Neural cell (in vitro differentiated cells): ENCODE measurements at regions not wholly inside any gene's neighbourhood (a gene's known extent, or its start where the extent isn't known, plus 50 kb on each side); places are given as distances from the start of the nearest gene placed in this dataset.

Source experiments
- CTCF ChIP-seq: fragments of 450-650 bp; IDR thresholded peaks from 2 replicates; pipeline ENCODE4 v1.5.1; 2014; ENCODE audit warnings: antibody characterized with exemption, mild to moderate bottlenecking, moderate library complexity; ENCODE audit not compliant: poor library complexity, severe bottlenecking
- EP300 ChIP-seq: fragments of 450-650 bp; conservative IDR thresholded peaks from 2 replicates; pipeline ENCODE4 v1.6.1; 2014; ENCODE audit warnings: antibody characterized with exemption, mild to moderate bottlenecking, moderate library complexity; ENCODE audit not compliant: poor library complexity, severe bottlenecking
- EZH2 ChIP-seq: fragments of 200-600, 300-800 bp; shearing (Covaris generic), sonication (generic); IDR thresholded peaks from 2 replicates; pipeline ENCODE4 v1.6.1; 2014; ENCODE audit warnings: antibody characterized with exemption, low read length, borderline replicate concordance, mild to moderate bottlenecking; ENCODE audit not compliant: insufficient read depth, poor library complexity, severe bottlenecking
- MXI1 ChIP-seq: fragments of 450-650 bp; conservative IDR thresholded peaks from 2 replicates; pipeline ENCODE4 v1.6.1; 2014; ENCODE audit warnings: antibody characterized with exemption, mild to moderate bottlenecking; ENCODE audit not compliant: poor library complexity, severe bottlenecking
- POLR2AphosphoS5 ChIP-seq: IDR thresholded peaks from 2 replicates; pipeline ENCODE4 v1.6.1; 2012
- RAD21 ChIP-seq: fragments of 450-650 bp; conservative IDR thresholded peaks from 2 replicates; pipeline ENCODE4 v1.6.1; 2014; ENCODE audit warnings: antibody characterized with exemption, mild to moderate bottlenecking, moderate library complexity
- TF ChIP-seq, protein P1 (sequence below): IDR thresholded peaks from 2 replicates; pipeline ENCODE4 v1.6.1; 2012; ENCODE audit warnings: borderline replicate concordance

- TF ChIP-seq CTCF (no peak), EZH2 (no peak), POLR2AphosphoS5 (no peak), EP300 (no peak), RAD21 (no peak), MXI1 (no peak)
- TF ChIP-seq, protein P1, sequence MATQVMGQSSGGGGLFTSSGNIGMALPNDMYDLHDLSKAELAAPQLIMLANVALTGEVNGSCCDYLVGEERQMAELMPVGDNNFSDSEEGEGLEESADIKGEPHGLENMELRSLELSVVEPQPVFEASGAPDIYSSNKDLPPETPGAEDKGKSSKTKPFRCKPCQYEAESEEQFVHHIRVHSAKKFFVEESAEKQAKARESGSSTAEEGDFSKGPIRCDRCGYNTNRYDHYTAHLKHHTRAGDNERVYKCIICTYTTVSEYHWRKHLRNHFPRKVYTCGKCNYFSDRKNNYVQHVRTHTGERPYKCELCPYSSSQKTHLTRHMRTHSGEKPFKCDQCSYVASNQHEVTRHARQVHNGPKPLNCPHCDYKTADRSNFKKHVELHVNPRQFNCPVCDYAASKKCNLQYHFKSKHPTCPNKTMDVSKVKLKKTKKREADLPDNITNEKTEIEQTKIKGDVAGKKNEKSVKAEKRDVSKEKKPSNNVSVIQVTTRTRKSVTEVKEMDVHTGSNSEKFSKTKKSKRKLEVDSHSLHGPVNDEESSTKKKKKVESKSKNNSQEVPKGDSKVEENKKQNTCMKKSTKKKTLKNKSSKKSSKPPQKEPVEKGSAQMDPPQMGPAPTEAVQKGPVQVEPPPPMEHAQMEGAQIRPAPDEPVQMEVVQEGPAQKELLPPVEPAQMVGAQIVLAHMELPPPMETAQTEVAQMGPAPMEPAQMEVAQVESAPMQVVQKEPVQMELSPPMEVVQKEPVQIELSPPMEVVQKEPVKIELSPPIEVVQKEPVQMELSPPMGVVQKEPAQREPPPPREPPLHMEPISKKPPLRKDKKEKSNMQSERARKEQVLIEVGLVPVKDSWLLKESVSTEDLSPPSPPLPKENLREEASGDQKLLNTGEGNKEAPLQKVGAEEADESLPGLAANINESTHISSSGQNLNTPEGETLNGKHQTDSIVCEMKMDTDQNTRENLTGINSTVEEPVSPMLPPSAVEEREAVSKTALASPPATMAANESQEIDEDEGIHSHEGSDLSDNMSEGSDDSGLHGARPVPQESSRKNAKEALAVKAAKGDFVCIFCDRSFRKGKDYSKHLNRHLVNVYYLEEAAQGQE: no peak
Measured at GRCh38 chr1:191804311-191804710, 354.0 kb upstream of the RGS18 start.
